Hypothalamus (tissue), 51 donors: ENCODE measurements at regions not wholly inside any gene's neighbourhood (a gene's known extent, or its start where the extent isn't known, plus 50 kb on each side); places are given as distances from the start of the nearest gene placed in this dataset.

ENCODE experiments used
- DNase-seq, 51 donors: peaks; one replicate each; lab custom pipeline; 2025; lab: John Stamatoyannopoulos, UW

- DNase-seq = no peak
Observed at GRCh38 chr9:99326112-99326916, 104.2 kb downstream of the SEC61B start.

- no peak for DNase-seq
Observed at GRCh38 chr9:99326917-99327189, 104.8 kb downstream of the SEC61B start.

- DNase-seq = no peak
Observed at GRCh38 chr9:99327667-99328066, 105.6 kb downstream of the SEC61B start.

- DNase-seq = no peak
Observed at GRCh38 chr9:99335280-99335679, 113.2 kb downstream of the SEC61B start.

- DNase-seq = no peak
Observed at GRCh38 chr9:99336005-99336404, 113.9 kb downstream of the SEC61B start.

- DNase-seq = no peak
Observed at GRCh38 chr9:99336531-99336930, 114.4 kb downstream of the SEC61B start.

GRCh38 chr9:99340281-99340680 is 118.2 kb downstream of the SEC61B start:
- DNase-seq = no peak

GRCh38 chr9:99341686-99342085 is 119.6 kb downstream of the SEC61B start:
- DNase-seq = no peak

- no peak for DNase-seq
Observed at GRCh38 chr9:99345451-99345850, 123.4 kb downstream of the SEC61B start.

GRCh38 chr9:99345942-99346341 is 123.9 kb downstream of the SEC61B start:
- DNase-seq = no peak

GRCh38 chr9:99347568-99347967 is 125.5 kb downstream of the SEC61B start:
- no peak for DNase-seq

- no peak for DNase-seq
Observed at GRCh38 chr9:99348289-99348688, 126.2 kb downstream of the SEC61B start.

GRCh38 chr9:99349870-99350269 is 127.8 kb downstream of the SEC61B start:
- DNase-seq = no peak

GRCh38 chr9:99350461-99350860 is 128.4 kb downstream of the SEC61B start:
- no peak for DNase-seq

- no peak for DNase-seq
Observed at GRCh38 chr9:99351647-99352046, 129.6 kb downstream of the SEC61B start.

GRCh38 chr9:99352826-99353225 is 130.7 kb downstream of the SEC61B start:
- no peak for DNase-seq

- DNase-seq = no peak
Observed at GRCh38 chr9:99353408-99353807, 131.3 kb downstream of the SEC61B start.

GRCh38 chr9:99354104-99354503 is 132.0 kb downstream of the SEC61B start:
- no peak for DNase-seq

- DNase-seq = peak in 8 of 51 donors; percentile 9 to 56 (median 34)
Observed at GRCh38 chr9:99356512-99356971, 134.5 kb downstream of the SEC61B start.

- DNase-seq = peak in 5 of 51 donors; percentile 12 to 67 (median 30)
Observed at GRCh38 chr9:99357575-99357974, 135.5 kb downstream of the SEC61B start.

GRCh38 chr9:99358668-99359067 is 136.6 kb downstream of the SEC61B start:
- no peak for DNase-seq

GRCh38 chr9:99359336-99359735 is 137.3 kb downstream of the SEC61B start:
- no peak for DNase-seq

GRCh38 chr9:99360026-99360425 is 137.9 kb downstream of the SEC61B start:
- no peak for DNase-seq
